Neural cell (in vitro differentiated cells): ENCODE measurements at regions not wholly inside any gene's neighbourhood (a gene's known extent, or its start where the extent isn't known, plus 50 kb on each side); places are given as distances from the start of the nearest gene placed in this dataset.

Experiments used
- H2AFZ ChIP-seq: fragments of 200-600, 300-800 bp; sonication (generic), shearing (Covaris generic); 2 replicates; pipeline ENCODE4 v1.6.0; 2014; ENCODE audit warnings: low read depth, mild to moderate bottlenecking, antibody characterized with exemption, low read length, moderate library complexity
- H3F3A ChIP-seq: fragments of 200-600 bp; shearing (Covaris generic); 2 replicates; pipeline ENCODE4 v1.6.1; 2016; ENCODE audit warnings: mild to moderate bottlenecking, moderate library complexity, mixed read lengths, antibody characterized with exemption, low read length; ENCODE audit not compliant: insufficient read depth, poor library complexity, severe bottlenecking
- H3K27ac ChIP-seq: fragments of 200-600, 300-800 bp; sonication (generic), shearing (Covaris generic); 2 replicates; pipeline ENCODE4 v1.5.1; 2014; ENCODE audit warnings: mild to moderate bottlenecking, low read length, moderate library complexity
- H3K27me3 ChIP-seq: fragments of 300-800, 200-600 bp; sonication (generic), shearing (Covaris generic); 2 replicates; pipeline ENCODE4 v1.6.0; 2014; ENCODE audit warnings: mild to moderate bottlenecking, low read depth, low read length, moderate library complexity; ENCODE audit not compliant: insufficient read depth
- H3K36me3 ChIP-seq: fragments of 300-800, 200-600 bp; sonication (generic), shearing (Covaris generic); 2 replicates; pipeline ENCODE4 v1.5.1; 2014; ENCODE audit warnings: mild to moderate bottlenecking, antibody characterized with exemption, low read length, moderate library complexity; ENCODE audit not compliant: insufficient read depth
- H3K4me2 ChIP-seq: fragments of 300-800, 200-600 bp; sonication (generic), shearing (Covaris generic); 2 replicates; pipeline ENCODE4 v1.6.0; 2014; ENCODE audit warnings: mild to moderate bottlenecking, low read length
- H3K4me3 ChIP-seq: fragments of 300-800, 200-600 bp; sonication (generic), shearing (Covaris generic); 2 replicates; pipeline ENCODE4 v1.5.1; 2014; ENCODE audit warnings: mild to moderate bottlenecking, low read length, moderate library complexity
- H3K79me2 ChIP-seq: fragments of 200-600 bp; shearing (Covaris generic); replicated peaks from 2 replicates; pipeline ENCODE4 v1.6.0; 2014; ENCODE audit warnings: mild to moderate bottlenecking, low read length, moderate library complexity; ENCODE audit not compliant: insufficient read depth
- H3K9ac ChIP-seq: fragments of 300-800, 200-600 bp; sonication (generic), shearing (Covaris generic); 2 replicates; pipeline ENCODE4 v1.6.1; 2016; ENCODE audit warnings: mild to moderate bottlenecking, low read length, mixed read lengths
- H3K9me2 ChIP-seq: fragments of 200-600 bp; shearing (Covaris generic); 2 replicates; pipeline ENCODE4 v1.6.1; 2016; ENCODE audit warnings: mild to moderate bottlenecking, low read length, mixed read lengths; ENCODE audit not compliant: insufficient read depth
- H3K9me3 ChIP-seq: fragments of 200-600, 300-800 bp; sonication (generic), shearing (Covaris generic); 2 replicates; pipeline ENCODE4 v1.6.1; 2016; ENCODE audit warnings: mild to moderate bottlenecking, mixed run types, low read length, moderate library complexity, mixed read lengths
- H4K20me1 ChIP-seq: fragments of 200-600 bp; shearing (Covaris generic); 2 replicates; pipeline ENCODE4 v1.6.1; 2016; ENCODE audit warnings: mild to moderate bottlenecking, mixed run types; ENCODE audit not compliant: insufficient read depth
- CTCF ChIP-seq: fragments of 450-650 bp; IDR thresholded peaks from 2 replicates; pipeline ENCODE4 v1.5.1; 2014; ENCODE audit warnings: antibody characterized with exemption, mild to moderate bottlenecking, moderate library complexity; ENCODE audit not compliant: poor library complexity, severe bottlenecking
- EP300 ChIP-seq: fragments of 450-650 bp; conservative IDR thresholded peaks from 2 replicates; pipeline ENCODE4 v1.6.1; 2014; ENCODE audit warnings: antibody characterized with exemption, mild to moderate bottlenecking, moderate library complexity; ENCODE audit not compliant: poor library complexity, severe bottlenecking
- EZH2 ChIP-seq: fragments of 200-600, 300-800 bp; shearing (Covaris generic), sonication (generic); IDR thresholded peaks from 2 replicates; pipeline ENCODE4 v1.6.1; 2014; ENCODE audit warnings: antibody characterized with exemption, low read length, borderline replicate concordance, mild to moderate bottlenecking; ENCODE audit not compliant: insufficient read depth, poor library complexity, severe bottlenecking
- MXI1 ChIP-seq: fragments of 450-650 bp; conservative IDR thresholded peaks from 2 replicates; pipeline ENCODE4 v1.6.1; 2014; ENCODE audit warnings: antibody characterized with exemption, mild to moderate bottlenecking; ENCODE audit not compliant: poor library complexity, severe bottlenecking
- POLR2AphosphoS5 ChIP-seq: IDR thresholded peaks from 2 replicates; pipeline ENCODE4 v1.6.1; 2012
- RAD21 ChIP-seq: fragments of 450-650 bp; conservative IDR thresholded peaks from 2 replicates; pipeline ENCODE4 v1.6.1; 2014; ENCODE audit warnings: antibody characterized with exemption, mild to moderate bottlenecking, moderate library complexity
- REST ChIP-seq: IDR thresholded peaks from 2 replicates; pipeline ENCODE4 v1.6.1; 2012; ENCODE audit warnings: borderline replicate concordance
- SMC3 ChIP-seq: fragments of 450-650 bp; conservative IDR thresholded peaks from 2 replicates; pipeline ENCODE4 v1.6.1; 2014; ENCODE audit warnings: antibody characterized with exemption, mild to moderate bottlenecking, moderate library complexity; ENCODE audit not compliant: poor library complexity
- TAF1 ChIP-seq: IDR thresholded peaks from 2 replicates; pipeline ENCODE4 v1.6.1; 2012; ENCODE audit warnings: low read depth

GRCh38 chr3:53957831-53958230, 66.2 kb upstream of the SELENOK start:
- Histone ChIP-seq H3F3A (no peaks in the 10 kb centered on the region), H3K9me3 (no peaks in the 10 kb centered on the region), H3K36me3 (no peaks in the 10 kb centered on the region), H3K4me2 (no peak overlapping the region), H3K4me3 (no peak overlapping the region), H3K27ac (no peak overlapping the region), H2AFZ (no peak overlapping the region), H3K9me2 (no peaks in the 10 kb centered on the region), H4K20me1 (no peaks in the 10 kb centered on the region), H3K9ac (no peak overlapping the region), H3K79me2 (no peaks in the 10 kb centered on the region), H3K27me3 (no peaks in the 10 kb centered on the region)
- TF ChIP-seq EP300 = no peak
- TF ChIP-seq RAD21 = no peak
- TF ChIP-seq REST = no peak
- no peak for TF ChIP-seq TAF1
- TF ChIP-seq MXI1 = no peak
- no peak for TF ChIP-seq POLR2AphosphoS5
- TF ChIP-seq EZH2 = no peak
- no peak for TF ChIP-seq CTCF
- no peak for TF ChIP-seq SMC3

- Histone ChIP-seq H4K20me1 (no peaks in the 10 kb centered on the region), H3K36me3 (no peaks in the 10 kb centered on the region), H3K4me2 (no peak overlapping the region), H3K4me3 (no peak overlapping the region), H3K79me2 (no peaks in the 10 kb centered on the region), H2AFZ (no peak overlapping the region), H3K27ac (no peak overlapping the region), H3F3A (no peaks in the 10 kb centered on the region), H3K9ac (no peak overlapping the region), H3K9me2 (no peaks in the 10 kb centered on the region), H3K9me3 (no peaks in the 10 kb centered on the region), H3K27me3 (no peaks in the 10 kb centered on the region)
- no peak for TF ChIP-seq TAF1
- no peak for TF ChIP-seq EZH2
- no peak for TF ChIP-seq CTCF
- no peak for TF ChIP-seq MXI1
- TF ChIP-seq REST = no peak
Measured at GRCh38 chr3:53956586-53956985, 64.9 kb upstream of the SELENOK start.
